WTC11 (cell line): ENCODE measurements at regions not wholly inside any gene's neighbourhood (a gene's known extent, or its start where the extent isn't known, plus 50 kb on each side); places are given as distances from the start of the nearest gene placed in this dataset.
A peak's percentile ranks its signal among the peaks of the same experiment; 100 is the strongest.

Experiments used
- ATF1 ChIP-seq: sonication (generic); formaldehyde crosslinking; IDR thresholded peaks from 2 replicates; pipeline ENCODE4 v1.8.1; 2023; ENCODE audit warnings: mild to moderate bottlenecking, moderate library complexity, missing genetic modification reagents
- ATF2 ChIP-seq: sonication (generic); formaldehyde crosslinking; IDR thresholded peaks from 2 replicates; pipeline ENCODE4 v1.8.1; 2022; ENCODE audit warnings: low read depth, missing genetic modification reagents, borderline replicate concordance
- CTCF ChIP-seq: fragments of 200-600 bp; IDR thresholded peaks from 2 replicates; pipeline ENCODE4 v1.8.0; 2022; ENCODE audit warnings: antibody characterized with exemption
- E2F4 ChIP-seq: sonication (generic); formaldehyde crosslinking; IDR thresholded peaks from 2 replicates; pipeline ENCODE4 v1.8.1; 2022; ENCODE audit warnings: low read depth, mild to moderate bottlenecking, moderate library complexity, missing genetic modification reagents, borderline replicate concordance
- ESRRA ChIP-seq: sonication (generic); formaldehyde crosslinking; IDR thresholded peaks from 2 replicates; pipeline ENCODE4 v1.8.1; 2022; ENCODE audit warnings: mild to moderate bottlenecking, missing genetic modification reagents, borderline replicate concordance
- IRF2 ChIP-seq: sonication (generic); formaldehyde crosslinking; IDR thresholded peaks from 2 replicates; pipeline ENCODE4 v1.8.0; 2022; ENCODE audit warnings: low read depth, missing genetic modification reagents, borderline replicate concordance
- NFATC4 ChIP-seq: fragments of 250-450 bp; sonication (Bioruptor Pico); IDR thresholded peaks from 2 replicates; pipeline ENCODE4 v1.9.0; 2021; ENCODE audit warnings: mild to moderate bottlenecking
- SP1 ChIP-seq: sonication (generic); formaldehyde crosslinking; conservative IDR thresholded peaks from 2 replicates; pipeline ENCODE4 v1.8.1; 2022; ENCODE audit warnings: missing genetic modification reagents
- TEAD4 ChIP-seq: sonication (generic); formaldehyde crosslinking; IDR thresholded peaks from 2 replicates; pipeline ENCODE4 v1.8.0; 2022; ENCODE audit warnings: mild to moderate bottlenecking, missing genetic modification reagents
- ZNF138 ChIP-seq: sonication (generic); formaldehyde crosslinking; conservative IDR thresholded peaks from 2 replicates; pipeline ENCODE4 v1.8.1; 2022; ENCODE audit warnings: mild to moderate bottlenecking, moderate library complexity, missing genetic modification reagents
- ZNF263 ChIP-seq: sonication (generic); formaldehyde crosslinking; IDR thresholded peaks from 2 replicates; pipeline ENCODE4 v1.8.1; 2022; ENCODE audit warnings: low read depth, mild to moderate bottlenecking, moderate library complexity, missing genetic modification reagents
- TF ChIP-seq, protein P1 (sequence below): sonication (generic); formaldehyde crosslinking; IDR thresholded peaks from 2 replicates; pipeline ENCODE4 v1.8.1; 2023; ENCODE audit warnings: mild to moderate bottlenecking, moderate library complexity, missing genetic modification reagents
- TF ChIP-seq, protein P2 (sequence below): sonication (generic); formaldehyde crosslinking; IDR thresholded peaks from 2 replicates; pipeline ENCODE4 v1.8.1; 2022; ENCODE audit warnings: missing genetic modification reagents, borderline replicate concordance

- TF ChIP-seq E2F4 (CRISPR knock-in tag) (no peak), CTCF (no peak), ATF1 (CRISPR knock-in tag) (no peak), SP1 (CRISPR knock-in tag) (no peak), ZNF138 (CRISPR knock-in tag) (no peak), ESRRA (CRISPR knock-in tag) (peak; percentile 37; the same call in 1 of the 2 replicates), ZNF263 (CRISPR knock-in tag) (no peak), IRF2 (CRISPR knock-in tag) (no peak), TEAD4 (CRISPR knock-in tag) (no peak), ATF2 (CRISPR knock-in tag) (no peak), NFATC4 (CRISPR knock-in tag) (no peak)
- TF ChIP-seq, protein P1, sequence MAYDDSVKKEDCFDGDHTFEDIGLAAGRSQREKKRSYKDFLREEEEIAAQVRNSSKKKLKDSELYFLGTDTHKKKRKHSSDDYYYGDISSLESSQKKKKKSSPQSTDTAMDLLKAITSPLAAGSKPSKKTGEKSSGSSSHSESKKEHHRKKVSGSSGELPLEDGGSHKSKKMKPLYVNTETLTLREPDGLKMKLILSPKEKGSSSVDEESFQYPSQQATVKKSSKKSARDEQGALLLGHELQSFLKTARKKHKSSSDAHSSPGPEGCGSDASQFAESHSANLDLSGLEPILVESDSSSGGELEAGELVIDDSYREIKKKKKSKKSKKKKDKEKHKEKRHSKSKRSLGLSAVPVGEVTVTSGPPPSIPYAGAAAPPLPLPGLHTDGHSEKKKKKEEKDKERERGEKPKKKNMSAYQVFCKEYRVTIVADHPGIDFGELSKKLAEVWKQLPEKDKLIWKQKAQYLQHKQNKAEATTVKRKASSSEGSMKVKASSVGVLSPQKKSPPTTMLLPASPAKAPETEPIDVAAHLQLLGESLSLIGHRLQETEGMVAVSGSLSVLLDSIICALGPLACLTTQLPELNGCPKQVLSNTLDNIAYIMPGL (CRISPR knock-in tag): no peak
- TF ChIP-seq, protein P2, sequence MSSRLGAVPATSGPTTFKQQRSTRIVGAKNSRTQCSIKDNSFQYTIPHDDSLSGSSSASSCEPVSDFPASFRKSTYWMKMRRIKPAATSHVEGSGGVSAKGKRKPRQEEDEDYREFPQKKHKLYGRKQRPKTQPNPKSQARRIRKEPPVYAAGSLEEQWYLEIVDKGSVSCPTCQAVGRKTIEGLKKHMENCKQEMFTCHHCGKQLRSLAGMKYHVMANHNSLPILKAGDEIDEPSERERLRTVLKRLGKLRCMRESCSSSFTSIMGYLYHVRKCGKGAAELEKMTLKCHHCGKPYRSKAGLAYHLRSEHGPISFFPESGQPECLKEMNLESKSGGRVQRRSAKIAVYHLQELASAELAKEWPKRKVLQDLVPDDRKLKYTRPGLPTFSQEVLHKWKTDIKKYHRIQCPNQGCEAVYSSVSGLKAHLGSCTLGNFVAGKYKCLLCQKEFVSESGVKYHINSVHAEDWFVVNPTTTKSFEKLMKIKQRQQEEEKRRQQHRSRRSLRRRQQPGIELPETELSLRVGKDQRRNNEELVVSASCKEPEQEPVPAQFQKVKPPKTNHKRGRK: no peak
These were observed 216.3 kb upstream of the DTNA start for GRCh38 chr18:34493566-34494358.
